Stimulated activated CD8-positive, alpha-beta memory T cell treated with anti-CD3 and anti-CD28 coated beads, Interleukin-12 subunit alpha, Interleukin-12 subunit beta, amount 100 ng/mL, for 4 hours (primary cell): ENCODE measurements at regions not wholly inside any gene's neighbourhood (a gene's known extent, or its start where the extent isn't known, plus 50 kb on each side); places are given as distances from the start of the nearest gene placed in this dataset.

Experiments
- DNase-seq: peaks from one replicate; pipeline ENCODE4 v3.0.0-alpha.2; 2020; ENCODE audit warnings: low read depth

DNA sequence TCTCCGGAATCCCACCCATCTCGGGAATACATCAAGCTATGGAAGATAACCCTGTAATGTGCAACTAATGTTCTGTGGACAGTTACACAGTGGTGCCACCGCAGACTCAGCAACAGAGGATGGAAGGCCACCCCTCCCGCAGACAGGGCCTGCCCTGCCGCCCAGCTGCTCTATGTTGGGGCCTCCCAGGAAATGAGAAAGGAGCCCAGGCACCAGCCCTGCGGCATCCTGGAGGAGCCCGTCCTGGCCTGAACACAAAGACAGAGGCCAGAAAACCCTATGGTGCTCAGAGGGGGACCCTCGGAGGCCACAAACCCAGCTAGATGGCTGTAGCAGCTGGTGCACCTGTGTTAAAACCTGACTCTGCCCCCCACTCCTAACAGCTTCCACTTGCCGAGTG is 216.1 kb upstream of the RPL38 start:
- DNase-seq = no peak

DNA sequence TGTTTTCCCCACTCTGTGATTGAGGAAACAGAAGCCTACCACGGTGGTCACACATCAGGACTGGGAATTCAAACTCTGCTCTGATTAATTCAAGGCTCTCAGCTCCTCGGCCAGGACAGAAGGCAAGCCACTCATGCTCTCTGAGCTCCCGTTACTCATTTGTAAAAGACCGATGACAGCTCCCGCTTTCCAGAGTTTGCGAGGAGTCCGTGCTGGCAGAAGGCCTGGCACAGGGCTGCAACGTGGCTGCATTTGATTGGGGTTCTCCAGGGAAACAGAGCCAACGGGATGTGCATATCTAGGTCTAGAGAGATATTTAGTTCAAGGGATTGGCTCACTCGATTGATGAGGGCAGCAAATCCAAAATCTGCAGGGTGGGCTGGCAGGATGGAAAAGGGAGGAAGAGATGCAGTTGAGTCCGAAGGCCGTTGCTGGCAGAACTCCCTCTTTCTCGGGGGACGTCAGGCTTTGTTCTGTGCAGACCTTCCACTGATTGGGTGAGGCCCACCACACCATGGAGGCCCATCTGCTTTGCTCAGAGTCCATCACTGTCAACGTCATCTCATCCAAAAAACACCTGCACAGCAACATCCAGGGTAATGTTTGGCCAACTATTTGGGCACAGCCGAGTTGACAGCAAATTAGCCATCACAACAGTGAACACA is 215.5 kb upstream of the RPL38 start:
- DNase-seq = no peak

DNA sequence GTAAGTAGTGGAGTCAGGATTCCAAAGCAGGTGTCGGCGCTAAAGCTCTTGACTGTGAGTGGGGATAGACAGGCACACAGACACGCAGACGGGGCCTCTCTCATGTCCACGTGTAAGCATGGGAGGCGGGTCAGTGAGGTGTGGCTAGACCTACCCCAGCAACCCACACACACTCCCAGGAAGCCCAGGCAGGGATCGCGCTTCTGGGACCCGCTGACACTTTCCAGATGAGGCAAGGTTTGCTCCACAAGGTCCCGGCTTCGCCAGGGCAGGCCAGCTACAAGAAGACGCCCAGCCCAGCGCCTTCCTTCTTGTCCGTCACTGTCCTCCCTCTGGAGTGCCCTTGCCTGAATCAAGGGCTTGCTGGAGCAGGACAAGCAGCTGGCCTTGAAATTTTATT is 213.8 kb upstream of the RPL38 start:
- no peak for DNase-seq

DNA sequence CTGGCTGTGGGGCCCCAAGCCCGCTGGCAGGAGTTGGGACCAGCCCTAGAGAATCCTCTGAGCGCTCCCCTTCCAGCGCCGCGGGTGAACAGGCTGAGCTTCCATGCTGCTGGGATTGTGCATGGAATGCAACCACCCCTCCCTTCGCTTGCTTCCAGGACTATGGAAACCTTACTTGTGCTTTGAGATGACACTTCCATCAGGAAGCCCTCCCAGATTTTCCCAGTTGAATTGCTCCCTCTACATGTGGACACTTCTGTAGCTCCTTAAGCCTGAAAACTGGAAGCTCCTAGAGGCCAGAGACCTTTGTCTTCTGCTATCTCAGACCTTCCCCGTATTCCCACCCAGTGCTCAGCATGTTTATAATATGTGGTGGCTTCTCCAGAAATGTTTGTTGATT is 213.2 kb upstream of the RPL38 start:
- no peak for DNase-seq

DNA sequence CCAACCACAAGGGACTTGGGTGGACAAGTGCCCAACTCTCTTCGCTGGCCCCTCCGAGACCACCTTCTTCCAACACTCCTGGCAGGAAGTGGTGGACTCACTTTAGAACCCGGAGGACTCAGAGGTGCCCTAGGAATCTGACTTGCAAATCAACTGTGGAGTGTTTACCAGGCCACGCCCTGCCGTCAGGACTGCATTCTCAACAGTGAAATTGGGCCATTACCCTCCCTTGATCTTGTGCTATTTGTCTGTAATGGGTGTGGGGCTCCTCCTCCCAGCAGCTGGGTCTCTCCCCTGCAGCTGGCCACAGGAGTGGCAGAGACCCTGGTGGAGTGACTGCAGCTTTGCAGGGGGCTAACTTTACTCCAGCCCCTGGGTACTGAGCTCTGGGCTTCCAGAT is 212.2 kb upstream of the RPL38 start:
- no peak for DNase-seq

DNA sequence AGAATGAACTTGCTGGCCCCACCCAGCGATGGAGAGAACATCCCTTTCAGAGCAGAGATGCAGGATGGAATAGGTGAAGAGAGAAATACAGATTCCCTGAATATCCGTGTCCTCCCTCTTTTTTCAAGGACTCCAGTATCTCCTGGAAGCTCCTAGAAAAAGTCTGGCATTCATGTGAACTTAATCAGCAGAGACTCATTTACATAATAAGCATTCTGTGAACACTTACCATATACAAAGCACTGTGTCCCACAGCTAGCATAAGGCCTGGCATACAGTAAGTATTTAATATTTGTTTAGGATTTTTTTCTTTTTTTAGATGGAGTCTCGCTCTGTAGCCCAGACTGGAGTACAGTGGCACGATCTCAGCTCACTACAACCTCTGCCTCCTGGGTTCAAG is 208.5 kb upstream of the RPL38 start:
- DNase-seq = no peak

DNA sequence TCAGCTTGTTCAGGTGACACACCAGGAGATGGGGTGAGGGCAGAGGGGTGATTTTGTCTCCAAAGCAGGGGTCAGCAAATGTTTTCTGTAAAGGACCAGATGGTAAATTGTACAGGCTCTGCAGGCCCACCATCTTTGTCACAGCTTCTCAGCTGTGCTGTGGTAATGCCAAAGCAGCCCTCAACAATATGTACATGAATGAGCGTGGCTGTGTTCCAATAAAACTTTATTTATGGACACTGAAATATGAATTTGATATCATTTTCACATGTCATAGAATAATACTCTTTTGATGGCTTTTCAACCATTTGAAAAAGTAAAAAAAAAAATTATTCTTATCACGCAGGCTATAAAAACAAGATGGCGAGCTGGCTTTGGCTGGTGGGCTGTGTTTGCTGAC is 206.4 kb upstream of the RPL38 start:
- DNase-seq = no peak

DNA sequence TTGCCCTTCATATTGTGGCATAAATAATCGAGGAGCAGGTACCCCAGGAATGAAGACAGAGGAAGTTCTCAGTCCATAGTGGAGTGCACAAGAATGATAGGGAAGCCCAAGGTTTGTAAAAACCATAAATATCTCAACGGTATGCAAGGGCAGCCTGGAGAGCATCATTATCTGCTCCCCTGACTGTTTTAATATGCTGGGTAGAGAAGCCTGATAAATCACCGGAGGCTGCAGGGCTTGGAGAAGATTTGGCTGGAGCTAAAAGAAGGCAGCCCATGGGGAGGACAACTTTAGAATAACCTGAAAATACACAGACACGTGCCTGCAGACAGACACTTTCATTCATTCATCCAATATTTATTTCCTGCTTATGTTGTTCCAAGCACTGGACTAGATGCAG is 205.2 kb upstream of the RPL38 start:
- no peak for DNase-seq

DNA sequence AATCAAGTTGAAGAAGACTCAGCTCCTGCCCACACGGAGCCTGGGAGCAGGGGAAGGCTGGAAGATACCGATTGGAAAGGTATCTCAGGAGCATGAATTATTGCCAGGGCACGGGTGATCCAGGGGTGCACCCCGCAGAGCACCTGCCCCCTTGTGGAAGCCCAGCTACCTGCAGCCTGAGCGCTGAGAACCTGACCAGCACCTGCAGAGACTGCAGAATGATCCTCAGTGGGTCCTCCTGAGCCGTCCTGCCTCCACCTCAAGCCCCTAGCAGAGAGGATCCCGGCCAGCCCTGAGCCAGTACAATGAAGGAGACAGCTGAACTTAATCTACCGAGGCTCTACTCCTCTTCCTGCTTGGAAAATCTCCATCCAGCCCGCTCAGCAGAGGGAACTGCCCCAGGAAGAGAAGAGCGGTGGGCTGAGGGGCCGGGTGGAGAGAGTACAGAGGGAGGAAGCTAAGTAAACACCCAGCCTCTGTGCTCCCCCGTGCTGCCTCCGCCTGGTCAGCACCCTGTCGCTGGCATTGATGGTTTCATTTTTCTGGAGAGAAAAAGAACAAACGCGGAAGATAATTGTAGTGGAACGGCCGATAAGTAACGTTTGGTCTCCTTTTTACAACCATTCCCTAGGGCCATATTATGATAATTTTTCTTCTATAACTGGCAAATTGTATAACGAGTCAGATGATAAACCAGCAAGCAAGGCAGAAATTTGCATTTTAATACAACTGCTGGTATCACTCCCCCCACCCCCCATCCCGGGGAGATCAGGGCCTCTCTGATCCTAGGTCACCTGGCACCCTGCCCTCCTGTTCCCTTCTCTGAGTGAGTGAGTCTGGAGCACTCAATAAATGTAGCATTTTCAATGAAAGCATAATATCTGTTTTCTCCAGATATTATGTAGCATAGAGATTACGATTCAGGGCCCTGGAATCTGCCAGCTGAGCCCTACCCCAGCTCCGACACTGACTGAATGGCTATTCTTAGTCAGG is 204.5 kb upstream of the RPL38 start:
- DNase-seq = peak; percentile 30

DNA sequence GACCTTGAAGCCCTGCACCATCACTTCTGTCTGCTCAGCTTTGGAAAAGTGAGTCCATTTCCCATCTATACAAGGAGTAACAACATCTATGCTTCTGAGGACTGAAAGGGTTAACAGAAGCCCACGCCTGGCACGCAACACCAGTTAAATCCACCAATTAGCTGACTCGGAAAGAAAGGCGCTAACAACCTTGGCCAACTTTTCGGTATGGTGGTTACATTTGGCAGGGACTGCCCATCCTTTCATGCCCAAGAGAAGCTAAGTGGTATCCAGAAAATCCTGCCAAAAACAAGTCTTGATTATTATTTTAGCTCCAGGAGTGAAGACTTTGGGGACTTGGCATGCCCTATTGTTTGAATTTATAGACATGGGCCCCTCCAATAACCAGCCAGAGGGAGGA is 202.3 kb upstream of the RPL38 start:
- DNase-seq = no peak

DNA sequence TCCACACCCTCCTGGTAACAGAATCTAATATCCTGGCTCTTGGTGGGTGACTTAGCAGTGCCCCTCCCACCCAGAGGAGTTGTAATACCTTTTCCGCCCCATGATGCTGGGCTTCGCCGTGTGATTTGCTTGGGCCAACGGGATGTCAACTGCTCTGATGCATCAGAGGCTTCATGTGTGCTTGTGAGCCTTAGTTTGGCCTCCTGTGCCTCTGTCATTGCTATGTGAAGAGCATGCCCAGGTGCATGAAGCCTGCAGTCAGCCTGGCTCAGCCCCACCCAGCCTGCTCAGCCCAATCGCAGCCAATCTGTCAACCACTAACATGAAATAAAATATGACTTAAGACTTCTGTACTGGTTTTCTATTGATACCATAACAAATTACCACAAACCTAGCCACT is 201.2 kb upstream of the RPL38 start:
- no peak for DNase-seq

DNA sequence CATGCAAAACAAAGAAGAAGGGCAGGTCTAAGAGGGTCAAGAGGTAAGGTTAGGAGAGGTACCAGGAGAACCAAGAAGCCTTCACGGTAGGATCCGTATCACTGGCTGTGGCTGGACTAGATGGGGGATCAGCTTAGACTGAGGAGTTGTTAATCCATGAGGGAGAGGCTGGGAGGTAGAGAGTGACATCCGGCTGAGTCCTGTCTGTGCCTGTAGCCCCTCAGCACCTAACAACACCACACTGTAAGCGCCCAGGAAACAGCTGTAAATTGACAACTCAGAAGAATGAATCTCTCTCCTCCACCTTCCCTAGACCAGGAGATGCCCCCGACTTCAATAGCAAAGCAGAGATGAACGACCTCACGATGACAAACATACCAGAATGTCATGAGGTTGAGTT is 199.4 kb upstream of the RPL38 start:
- no peak for DNase-seq

DNA sequence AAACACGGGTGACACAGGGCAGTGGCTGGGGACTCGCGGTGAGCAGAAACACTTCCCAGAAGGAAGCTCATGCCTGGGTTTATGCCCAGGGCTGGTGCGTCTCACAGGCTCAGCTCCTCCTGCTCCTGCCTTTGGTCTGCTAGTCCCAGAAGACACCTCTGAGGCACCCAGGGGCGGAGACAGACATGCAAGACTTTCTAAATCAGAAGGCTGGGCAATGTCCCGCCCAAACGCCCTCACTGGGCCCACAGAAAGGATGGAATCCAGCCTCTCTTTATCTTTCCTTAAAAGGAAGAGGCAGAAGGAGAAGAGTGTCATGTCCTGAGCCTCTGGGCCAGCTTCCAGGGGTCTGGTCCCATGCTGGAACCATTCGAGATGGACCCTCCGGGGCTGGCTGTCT is 197.7 kb upstream of the RPL38 start:
- DNase-seq = no peak

DNA sequence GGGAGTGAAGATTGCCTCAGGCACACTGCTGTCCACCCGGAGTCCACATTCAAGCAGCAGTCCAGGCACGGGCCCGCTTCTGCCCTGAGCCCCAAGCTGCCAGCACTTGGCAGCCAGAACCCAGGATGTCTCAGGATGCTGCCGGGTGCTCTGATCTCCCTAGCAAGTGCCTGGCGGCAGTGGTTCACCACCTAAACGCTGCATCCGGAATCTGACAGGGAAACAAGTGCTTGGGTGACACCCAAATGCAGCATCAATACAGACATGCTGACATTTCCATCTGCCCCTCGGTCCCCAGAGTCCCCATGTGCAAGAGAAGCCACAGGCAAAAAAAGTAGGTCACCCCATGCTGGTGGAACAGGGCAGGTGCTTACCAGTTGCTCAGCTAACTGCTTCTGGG is 197.1 kb upstream of the RPL38 start:
- DNase-seq = no peak

DNA sequence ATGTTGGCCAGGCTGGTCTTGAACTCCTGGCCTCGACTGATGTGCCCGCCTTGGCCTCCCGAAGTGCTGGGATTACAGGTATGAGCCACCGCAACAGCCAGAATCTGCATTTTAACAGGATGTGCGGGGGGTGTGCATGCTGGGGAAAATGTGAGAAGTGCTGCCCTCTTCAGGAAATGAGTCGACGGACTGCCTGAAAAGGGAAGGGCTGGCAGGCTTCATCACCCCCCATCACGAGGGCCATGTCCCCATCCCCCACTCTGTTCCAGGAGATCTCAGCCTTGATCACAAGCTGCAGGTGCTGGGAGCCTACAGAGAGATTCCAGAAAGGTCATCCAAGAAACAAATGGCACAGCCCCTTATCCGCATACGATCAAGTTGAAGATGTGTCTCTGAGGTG is 195.3 kb upstream of the RPL38 start:
- no peak for DNase-seq

DNA sequence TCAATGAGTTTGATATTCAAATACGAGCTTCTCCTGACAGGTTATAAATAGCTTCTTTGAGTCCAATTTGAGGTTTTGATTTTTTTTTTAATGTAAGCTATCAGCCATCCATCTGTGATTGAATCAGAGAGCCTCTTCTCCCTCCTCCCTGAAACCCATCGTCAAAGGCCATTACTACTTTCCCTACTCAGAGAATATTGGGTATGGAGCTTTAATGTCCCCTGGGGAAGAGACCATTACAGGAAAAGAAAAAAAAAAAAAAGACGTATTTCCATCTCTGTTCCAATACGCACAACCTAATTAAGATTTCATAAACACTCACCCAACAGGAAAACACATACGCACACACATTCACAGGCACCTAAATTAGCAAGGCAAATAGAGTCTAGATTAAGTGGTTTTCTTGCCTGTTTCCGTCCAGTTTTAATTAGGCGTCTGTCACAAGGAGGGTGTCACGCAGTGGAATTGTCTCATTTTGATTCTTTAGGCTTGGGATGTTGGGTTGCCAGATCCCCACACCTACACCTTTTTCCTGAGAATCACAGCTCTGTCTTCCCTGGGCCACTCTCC is 194.3 kb upstream of the RPL38 start:
- DNase-seq = no peak

DNA sequence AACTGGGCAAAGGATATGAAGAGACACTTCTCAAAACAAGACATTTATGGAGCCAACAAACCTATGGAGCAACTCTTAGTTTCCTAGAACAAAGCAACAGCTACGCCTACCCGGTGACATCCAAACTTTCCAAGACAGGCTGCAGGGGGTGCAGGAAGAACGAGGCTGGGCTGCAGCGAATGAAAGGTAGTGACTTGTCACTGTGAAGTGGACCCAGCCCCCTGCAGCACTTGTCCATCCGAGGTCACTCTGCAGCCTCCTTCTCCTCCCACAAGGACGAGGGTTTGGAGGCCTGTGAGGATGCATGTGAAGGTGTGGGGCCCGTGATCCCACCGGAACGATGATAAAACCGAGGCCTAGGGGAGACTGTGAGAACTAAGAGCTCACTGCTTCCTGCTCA is 192.6 kb upstream of the RPL38 start:
- DNase-seq = no peak

DNA sequence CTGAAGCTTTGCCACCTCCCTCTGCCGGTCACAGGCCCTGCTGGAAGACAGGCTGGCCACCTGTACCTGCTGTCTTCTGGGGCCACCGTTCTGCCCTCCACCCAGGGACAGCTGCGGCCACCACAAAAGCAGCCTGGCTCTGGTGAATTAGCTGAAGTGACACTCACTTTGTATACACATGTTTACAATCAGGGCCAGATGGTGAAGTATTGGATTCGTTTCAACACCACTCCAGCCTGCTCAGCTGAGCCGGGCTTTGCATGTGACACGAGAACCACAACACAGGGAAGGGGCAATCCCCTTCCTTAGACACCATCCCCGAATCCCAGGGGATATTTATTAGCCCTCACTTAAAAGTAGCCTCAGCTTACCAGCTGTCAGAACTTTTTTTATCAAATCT is 191.5 kb upstream of the RPL38 start:
- no peak for DNase-seq

DNA sequence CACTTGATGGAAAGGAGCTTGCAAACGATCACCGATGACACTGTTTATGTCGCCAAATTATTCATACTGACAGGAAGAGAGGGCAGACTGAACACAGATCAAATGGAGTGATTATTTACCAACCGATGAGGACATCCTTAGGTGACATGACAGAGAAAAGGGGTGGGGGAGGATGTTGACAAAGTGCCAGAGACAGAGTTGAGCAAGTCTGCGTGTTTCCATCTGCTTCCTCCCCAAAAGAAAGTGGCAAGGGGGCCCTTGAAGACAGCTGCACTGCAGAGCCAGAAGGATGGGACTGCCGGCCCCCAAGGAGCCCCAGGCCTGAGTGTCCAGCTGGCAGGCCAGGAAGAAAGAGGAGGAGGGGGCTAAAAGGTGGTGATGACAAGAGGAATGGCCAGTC is 191.0 kb upstream of the RPL38 start:
- no peak for DNase-seq

DNA sequence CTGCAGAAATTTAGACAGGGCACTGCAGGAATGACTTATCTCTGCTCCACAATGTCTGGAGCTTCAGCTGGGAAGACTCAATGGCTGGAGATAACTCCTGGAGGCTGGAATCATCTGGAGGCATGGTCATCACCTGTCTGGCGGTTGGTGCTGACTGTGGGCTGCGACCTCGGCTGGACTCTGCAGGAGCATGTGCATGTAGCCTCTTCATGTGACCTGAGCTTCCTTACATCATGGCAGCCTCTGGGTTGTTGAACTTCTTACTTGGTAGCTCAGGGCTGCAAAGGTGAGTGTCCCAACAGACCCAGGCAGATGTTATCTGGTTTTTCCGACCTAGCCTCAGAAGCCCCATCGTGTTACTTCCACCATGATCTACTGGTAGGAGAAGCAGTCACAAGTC is 188.2 kb upstream of the RPL38 start:
- DNase-seq = no peak

DNA sequence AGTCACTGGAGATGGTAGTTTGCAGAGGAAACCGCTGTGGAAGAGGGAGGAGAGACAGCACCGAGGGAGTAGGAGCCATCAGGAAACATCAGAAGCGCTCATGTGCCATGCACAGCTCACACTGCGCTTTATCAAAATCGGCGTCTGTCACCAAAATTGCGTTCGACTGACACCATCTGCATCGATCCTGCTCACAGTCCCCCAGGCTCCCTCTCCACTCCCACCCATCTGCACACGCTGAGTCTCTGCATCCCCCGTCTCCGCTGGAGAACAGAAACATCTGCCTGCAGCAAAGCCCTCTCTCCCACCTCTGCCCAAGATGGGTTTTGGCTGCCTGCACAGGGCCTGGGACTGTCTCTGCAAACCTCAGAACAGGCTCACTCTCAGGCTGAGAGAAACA is 187.5 kb upstream of the RPL38 start:
- DNase-seq = no peak

DNA sequence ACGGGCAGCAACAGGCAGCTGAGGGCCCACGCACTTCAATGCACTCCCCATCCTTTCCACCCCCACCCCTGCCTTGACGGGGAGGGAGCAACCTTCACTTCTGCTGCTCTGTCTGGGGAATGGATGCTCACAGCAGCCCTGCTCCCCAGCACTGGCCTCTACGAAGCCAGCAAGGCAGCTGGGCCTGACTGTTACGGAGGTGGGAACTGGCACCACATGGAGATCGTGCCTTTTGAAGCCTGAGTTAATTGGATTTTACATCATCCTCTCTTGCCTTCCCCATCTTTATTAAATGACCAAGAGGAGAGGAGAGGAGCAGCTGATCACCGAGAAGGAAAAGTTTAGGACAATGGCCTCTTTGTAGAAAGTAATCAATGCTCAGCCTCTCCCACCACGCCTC is 187.0 kb upstream of the RPL38 start:
- no peak for DNase-seq

DNA sequence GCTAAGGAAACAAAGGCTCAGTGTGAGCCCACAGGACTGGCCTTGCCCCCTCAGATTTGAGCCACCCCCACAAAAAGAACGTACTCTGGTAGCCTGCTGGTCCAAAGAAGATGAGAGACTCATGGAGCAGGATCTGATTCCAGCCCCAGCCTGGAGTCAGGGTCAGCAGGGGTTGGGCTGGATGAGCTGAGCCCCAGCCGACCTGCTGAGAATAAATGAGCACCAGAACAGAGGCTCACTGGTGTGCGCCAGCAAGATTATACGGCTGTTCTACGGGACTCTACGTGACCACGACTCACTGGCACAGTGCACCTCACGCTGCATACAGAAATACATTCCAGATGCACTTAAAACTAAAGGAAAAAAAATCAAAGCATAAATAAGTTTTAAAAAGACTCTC is 186.0 kb upstream of the RPL38 start:
- no peak for DNase-seq
